Activated T-helper 2 cell treated with anti-CD3 and anti-CD28 coated beads, Interferon-gamma antibody, Interleukin-2, Interleukin-4, amounts not matched to agents 10 μg/mL and 5 μg/mL and 100 μg/mL, durations not matched to agents 14 hours and 24 hours and 36 hours (primary cell): ENCODE measurements at regions not wholly inside any gene's neighbourhood (a gene's known extent, or its start where the extent isn't known, plus 50 kb on each side); places are given as distances from the start of the nearest gene placed in this dataset.

Source experiments
- DNase-seq: peaks from one replicate; pipeline ENCODE4 v3.0.0; 2021; ENCODE audit warnings: low spot score
- H3K27ac Mint-ChIP-seq: one replicate; pipeline ENCODE4 v1.8.0; 2021; ENCODE audit warnings: mixed read lengths
- H3K27me3 Mint-ChIP-seq: one replicate; pipeline ENCODE4 v1.8.0; 2021; ENCODE audit warnings: low read depth, mixed read lengths
- H3K36me3 Mint-ChIP-seq: one replicate; pipeline ENCODE4 v1.8.0; 2021; ENCODE audit warnings: low read depth, mixed read lengths
- H3K4me1 Mint-ChIP-seq: one replicate; pipeline ENCODE4 v1.8.0; 2021; ENCODE audit warnings: low read depth, mixed read lengths
- H3K4me3 Mint-ChIP-seq: one replicate; pipeline ENCODE4 v1.8.0; 2021; ENCODE audit warnings: low read depth, mild to moderate bottlenecking, moderate library complexity, mixed read lengths
- H3K9me3 Mint-ChIP-seq: one replicate; pipeline ENCODE4 v1.8.0; 2021; ENCODE audit warnings: mixed read lengths
- intact Hi-C: fragments of 100-400 bp; cut with micrococcal nuclease; formaldehyde crosslinking; loops from one replicate; pipeline ENCODE4 v1.15.1; 2023

DNA sequence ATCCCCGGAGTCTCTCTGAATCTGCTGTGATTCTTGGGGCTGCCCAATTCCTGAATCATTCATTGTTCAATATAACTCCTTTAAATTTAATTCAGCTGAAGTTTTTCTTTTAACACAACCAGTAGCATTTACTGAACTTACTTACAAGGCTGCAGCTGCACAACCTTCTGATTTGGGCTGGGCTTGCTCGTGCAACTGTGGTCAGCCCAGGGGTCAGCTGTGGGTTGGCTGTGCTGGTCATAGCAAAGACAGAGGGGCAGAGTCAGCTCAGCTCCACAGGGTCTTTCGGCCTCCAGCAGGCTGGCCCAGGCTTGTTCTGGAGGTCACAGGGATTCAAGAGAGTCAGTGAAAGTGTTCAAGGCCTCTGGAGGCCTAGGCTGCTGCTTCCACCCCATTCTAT is 186.1 kb downstream of the MATN1 start:
- Mint-ChIP-seq H3K27ac (no peak overlapping the region), H3K27me3 (peaks cover 7% of the 10 kb centered on the region), H3K9me3 (no peaks in the 10 kb centered on the region), H3K36me3 (no peaks in the 10 kb centered on the region), H3K4me3 (no peak overlapping the region), H3K4me1 (no peaks in the 10 kb centered on the region)
- intact Hi-C loops = no loop called here
- no peak for DNase-seq

DNA sequence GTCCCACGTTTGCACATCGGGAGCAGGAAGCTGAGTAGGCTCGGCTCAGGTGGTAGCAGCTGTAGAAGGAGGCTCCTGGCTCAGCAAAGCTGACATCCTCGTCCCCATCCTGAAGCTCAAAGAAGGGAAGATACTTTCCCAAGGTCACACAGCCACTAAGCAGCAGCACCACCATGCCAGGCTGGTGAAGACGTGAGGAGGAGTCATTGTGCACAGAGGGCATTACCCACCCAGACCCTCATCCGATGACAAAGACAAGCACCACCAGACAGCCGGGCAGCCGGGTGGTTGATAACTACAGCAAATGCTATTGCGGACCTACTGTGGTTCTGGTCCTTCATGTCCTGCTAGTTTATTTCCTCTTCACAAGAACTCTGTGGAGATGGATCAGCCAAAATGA is 186.9 kb downstream of the MATN1 start:
- Mint-ChIP-seq H3K9me3 (no peaks in the 10 kb centered on the region), H3K27ac (no peak overlapping the region), H3K36me3 (no peaks in the 10 kb centered on the region), H3K27me3 (peaks cover 7% of the 10 kb centered on the region), H3K4me3 (no peak overlapping the region), H3K4me1 (no peaks in the 10 kb centered on the region)
- intact Hi-C loops = no loop called here
- no peak for DNase-seq

DNA sequence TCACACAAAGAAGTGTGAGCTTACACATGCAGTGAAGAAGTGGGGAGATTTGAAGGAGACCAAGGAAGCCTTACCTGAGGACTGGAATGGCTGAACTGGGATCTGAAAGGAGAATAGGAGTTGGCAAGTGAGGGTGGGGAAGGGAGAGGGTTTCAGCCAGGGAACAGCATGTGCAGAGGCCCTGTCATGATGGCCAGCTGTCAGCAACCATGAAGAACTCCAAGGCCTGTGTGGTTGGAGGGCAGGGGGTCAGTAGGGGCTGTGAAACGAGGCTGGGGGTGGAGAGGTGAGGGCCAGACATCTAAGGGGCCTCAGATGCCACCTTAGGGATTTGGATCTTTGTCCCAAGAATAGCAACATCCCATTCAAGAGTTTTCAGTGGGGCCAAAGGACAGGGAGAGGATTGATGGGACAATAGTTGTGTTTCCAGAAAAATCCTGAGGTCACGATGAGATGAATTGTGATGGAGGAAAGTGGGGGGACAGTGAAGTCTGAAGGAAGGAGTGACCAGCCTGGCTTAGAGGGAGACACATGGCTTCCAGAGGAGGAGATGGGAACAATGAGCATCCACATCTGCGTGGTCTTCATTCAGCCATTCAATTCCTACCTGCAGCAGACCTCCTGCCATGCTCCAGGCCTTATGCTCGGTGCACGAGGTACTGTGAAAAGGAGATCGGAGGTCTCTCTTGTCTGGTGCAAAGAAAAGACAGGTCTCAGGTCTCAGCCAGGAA is 187.6 kb downstream of the MATN1 start:
- Mint-ChIP-seq H3K36me3 (no peaks in the 10 kb centered on the region), H3K27ac (no peak overlapping the region), H3K4me3 (no peak overlapping the region), H3K4me1 (no peaks in the 10 kb centered on the region), H3K27me3 (peaks cover 9% of the 10 kb centered on the region), H3K9me3 (no peaks in the 10 kb centered on the region)
- DNase-seq = no peak
- intact Hi-C loops = no loop called here

DNA sequence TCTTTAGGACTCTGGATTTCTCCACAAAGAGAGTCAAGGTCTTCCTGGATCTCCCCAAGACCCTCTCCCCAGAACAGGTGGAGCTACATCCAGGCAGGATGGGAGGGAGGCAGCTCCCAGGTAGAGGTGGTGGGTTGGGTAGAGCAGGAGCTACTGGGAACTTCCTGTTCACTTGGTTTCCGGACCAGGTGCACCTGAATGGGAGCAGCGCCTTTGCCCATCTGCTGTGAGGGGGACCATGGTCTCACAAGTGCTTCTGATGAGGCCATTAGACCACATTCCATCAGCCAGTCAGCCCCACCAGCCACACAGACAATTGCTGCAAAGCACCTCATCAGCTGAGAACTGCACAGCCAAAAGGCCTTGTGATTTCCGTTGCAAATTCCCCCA is 188.8 kb downstream of the MATN1 start:
- no peaks in the 10 kb centered on the region for H3K36me3 Mint-ChIP-seq
- intact Hi-C loops = no loop called here
- DNase-seq = no peak

DNA sequence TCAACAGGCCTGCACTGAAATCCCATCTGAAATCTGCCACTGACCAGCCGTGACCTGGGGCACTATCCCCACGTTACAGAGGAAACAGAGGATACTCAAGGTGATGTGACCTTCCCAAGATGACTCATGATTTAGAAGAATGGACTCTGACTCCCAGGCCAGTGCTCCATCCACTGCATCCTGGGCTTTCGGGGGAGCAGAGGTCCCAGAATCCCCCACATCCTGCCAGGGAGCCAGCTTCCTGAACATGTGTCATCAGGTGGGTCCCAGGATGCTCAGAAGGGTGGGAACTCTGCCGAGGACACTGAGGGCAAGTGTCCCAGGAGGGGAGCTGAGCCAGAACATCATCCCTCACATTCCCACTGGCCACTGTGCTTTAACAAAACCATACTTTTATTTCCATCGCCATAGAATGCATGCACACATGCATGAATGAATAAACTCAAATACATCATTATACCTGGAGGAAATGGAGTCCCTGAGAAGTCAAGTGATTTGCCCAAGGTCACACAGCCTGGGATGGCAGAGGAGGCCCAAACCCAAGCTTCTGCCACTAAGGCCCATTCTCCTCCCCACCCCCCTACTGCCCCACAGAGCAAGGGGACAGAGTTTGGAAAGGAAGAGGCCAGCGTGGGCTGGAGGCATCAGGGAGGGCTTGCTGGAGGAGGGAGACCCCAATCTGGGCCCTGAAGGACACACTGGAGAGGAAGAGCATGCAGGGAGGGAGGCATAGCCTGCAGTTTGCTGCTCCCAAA is 189.4 kb downstream of the MATN1 start:
- no peak overlapping the region for H3K27ac Mint-ChIP-seq
- H3K4me3 Mint-ChIP-seq = no peak overlapping the region
- DNase-seq = no peak
- intact Hi-C loops = no loop called here
- H3K4me1 Mint-ChIP-seq = no peaks in the 10 kb centered on the region
- peaks cover 9% of the 10 kb centered on the region for H3K27me3 Mint-ChIP-seq
- H3K9me3 Mint-ChIP-seq = no peaks in the 10 kb centered on the region
- H3K36me3 Mint-ChIP-seq = no peaks in the 10 kb centered on the region

More for the DNA sequence above, 188.8 kb downstream of the MATN1 start:
- no peaks in the 10 kb centered on the region for H3K4me1 Mint-ChIP-seq
- H3K9me3 Mint-ChIP-seq = no peaks in the 10 kb centered on the region
- H3K4me3 Mint-ChIP-seq = no peak overlapping the region
- H3K27me3 Mint-ChIP-seq = peaks cover 9% of the 10 kb centered on the region
- H3K27ac Mint-ChIP-seq = no peak overlapping the region

DNA sequence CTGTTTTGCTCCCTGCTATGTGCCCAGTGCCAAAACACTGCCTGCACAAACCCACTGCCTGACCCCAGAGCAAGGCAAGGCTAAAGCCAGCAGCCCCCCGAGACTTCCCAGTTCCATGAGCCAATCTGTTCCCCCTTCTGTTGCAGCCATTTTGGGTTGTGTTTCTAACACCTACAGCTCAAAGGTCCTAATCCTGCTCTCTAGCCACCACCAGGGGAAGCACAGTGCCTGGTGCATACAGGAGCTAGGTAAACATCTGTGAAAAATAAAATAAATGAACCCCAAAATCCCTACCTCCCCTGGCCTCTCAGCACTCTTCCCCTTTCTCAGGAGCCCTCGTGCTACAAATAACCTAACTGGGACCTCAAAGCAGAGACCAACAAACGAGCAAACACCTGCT is 190.2 kb downstream of the MATN1 start:
- Mint-ChIP-seq H3K9me3 (no peaks in the 10 kb centered on the region), H3K27me3 (peaks cover 9% of the 10 kb centered on the region), H3K36me3 (no peaks in the 10 kb centered on the region), H3K27ac (no peak overlapping the region), H3K4me3 (no peak overlapping the region), H3K4me1 (no peaks in the 10 kb centered on the region)
- intact Hi-C loops = no loop called here
- no peak for DNase-seq

DNA sequence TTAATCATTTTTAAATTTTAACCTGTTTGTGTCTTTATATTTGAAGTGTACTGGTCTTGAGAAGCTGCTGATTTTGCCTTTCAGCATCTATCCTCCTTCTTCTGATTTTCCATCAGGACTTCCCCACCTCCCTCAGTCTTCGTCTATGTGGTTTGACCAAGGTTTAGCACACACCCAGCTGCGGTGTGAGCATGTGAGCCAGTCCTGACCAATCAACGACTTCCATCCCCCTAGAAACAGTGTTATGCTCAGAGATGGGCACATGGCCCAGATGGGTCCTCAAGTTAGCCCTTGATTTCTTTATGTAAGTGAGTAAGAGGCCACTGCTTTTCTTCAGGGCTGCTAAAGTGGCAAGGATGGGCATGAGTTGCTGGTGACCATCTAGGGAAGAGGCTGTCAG is 190.8 kb downstream of the MATN1 start:
- DNase-seq = no peak
- Mint-ChIP-seq H3K27ac (no peak overlapping the region), H3K27me3 (peaks cover 9% of the 10 kb centered on the region), H3K4me1 (no peaks in the 10 kb centered on the region), H3K36me3 (no peaks in the 10 kb centered on the region), H3K4me3 (no peak overlapping the region), H3K9me3 (no peaks in the 10 kb centered on the region)
- intact Hi-C loops = no loop called here

DNA sequence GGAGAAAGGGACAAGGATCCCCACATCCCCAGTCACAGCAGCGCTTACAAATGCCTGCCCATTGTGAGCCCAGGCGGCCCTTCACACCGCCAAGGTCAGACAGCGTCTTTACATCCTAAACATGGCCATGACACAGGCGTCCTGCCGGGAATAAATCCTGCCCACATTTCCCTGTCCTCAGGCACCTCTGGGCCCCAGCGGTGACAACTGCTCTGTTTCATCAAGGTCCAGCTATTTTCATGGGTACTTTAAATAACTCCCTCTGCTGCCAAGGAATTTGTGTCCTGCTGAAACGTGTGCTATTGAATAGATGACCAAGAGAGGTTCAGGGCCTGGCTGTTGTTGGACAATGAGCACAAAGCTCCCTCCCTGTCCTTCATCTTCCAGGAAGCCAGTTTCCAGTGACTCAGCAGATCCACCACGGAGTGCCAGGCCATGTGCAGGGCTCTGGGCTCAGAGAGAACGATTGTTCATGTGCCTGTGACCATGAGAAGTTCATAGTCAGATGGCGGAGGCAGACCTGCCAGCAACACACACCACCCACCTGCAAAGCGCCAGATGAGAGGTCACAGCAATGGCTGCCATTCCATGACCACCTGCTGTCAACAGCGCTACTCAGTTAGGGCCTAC is 195.8 kb downstream of the MATN1 start:
- no peak overlapping the region for H3K4me3 Mint-ChIP-seq
- peaks cover 3% of the 10 kb centered on the region for H3K27me3 Mint-ChIP-seq
- H3K4me1 Mint-ChIP-seq = no peaks in the 10 kb centered on the region
- no peaks in the 10 kb centered on the region for H3K9me3 Mint-ChIP-seq
- intact Hi-C loops = no loop called here
- no peak overlapping the region for H3K27ac Mint-ChIP-seq
- DNase-seq = no peak
- no peaks in the 10 kb centered on the region for H3K36me3 Mint-ChIP-seq

DNA sequence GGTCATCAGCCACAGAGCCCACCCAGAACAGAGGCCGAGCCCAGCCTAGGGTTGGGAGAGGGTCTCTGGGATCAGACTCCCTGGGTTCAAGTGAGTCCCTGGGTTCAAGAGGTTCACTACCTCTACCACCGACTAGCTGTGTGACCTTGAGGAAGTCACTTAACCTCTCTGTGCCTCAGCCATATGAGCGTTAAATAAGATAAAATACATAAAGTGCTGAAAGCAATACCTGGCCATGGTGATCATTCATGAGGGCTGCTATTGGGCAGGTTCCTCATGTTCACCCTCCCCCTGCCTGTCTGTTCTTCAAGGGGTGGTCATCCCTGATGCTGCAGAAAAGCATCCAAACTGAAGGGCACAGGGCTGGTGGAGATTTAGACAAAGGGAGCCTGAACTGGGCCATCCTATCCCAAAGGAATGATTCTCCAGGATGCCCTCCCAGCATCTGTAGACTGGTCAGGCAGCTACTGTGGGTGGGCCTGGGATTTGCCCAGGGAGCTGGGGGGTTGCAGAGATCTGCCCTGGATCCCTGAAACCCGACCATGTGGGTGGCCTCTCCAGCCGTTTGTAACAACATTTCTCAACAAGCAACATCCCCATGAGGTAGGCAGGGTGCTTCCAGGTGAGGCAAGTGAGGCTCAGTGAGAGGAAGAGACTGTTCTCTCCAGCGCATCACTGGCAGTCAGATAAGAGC is 196.6 kb downstream of the MATN1 start:
- no peak overlapping the region for H3K27ac Mint-ChIP-seq
- DNase-seq = no peak

DNA sequence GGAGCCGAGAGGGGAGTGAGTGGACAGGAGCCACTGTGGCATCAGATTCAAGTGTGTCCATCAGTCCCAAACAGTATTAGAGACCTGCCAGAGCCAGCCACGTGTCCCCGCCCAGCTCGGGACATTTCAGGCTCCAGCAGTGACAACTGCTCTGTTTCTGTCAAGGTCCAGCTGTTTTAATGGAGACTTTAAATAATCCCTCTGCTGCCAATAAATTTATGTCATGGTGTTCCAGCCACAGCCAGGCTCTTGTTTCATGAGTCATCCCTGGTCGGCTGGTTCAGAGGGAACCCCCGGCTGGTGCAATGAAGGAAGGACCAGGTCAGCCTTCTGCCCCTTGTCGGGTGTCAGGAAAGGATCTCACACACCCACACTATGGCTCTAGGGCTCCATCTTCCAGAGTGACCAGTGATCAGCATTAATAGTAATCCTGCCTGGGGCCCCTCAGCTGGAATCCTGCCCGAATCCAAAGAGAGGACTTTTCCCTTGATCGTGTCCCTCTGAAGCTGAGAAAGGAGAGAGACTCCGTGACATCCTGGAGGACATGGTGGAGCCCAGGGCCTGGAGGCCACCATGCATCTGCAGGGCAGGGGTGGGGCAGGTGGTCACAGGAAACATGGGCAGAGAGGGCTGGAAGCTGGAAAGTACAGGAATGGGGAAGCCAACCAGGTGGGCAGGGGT is 197.3 kb downstream of the MATN1 start:
- Mint-ChIP-seq H3K27me3 (no peaks in the 10 kb centered on the region), H3K36me3 (no peaks in the 10 kb centered on the region), H3K27ac (no peak overlapping the region), H3K4me3 (no peak overlapping the region), H3K4me1 (no peaks in the 10 kb centered on the region), H3K9me3 (no peaks in the 10 kb centered on the region)
- no peak for DNase-seq
- intact Hi-C loops = no loop called here

More for the DNA sequence above, 196.6 kb downstream of the MATN1 start:
- H3K27me3 Mint-ChIP-seq = peaks cover 2% of the 10 kb centered on the region
- H3K36me3 Mint-ChIP-seq = no peaks in the 10 kb centered on the region
- no peak overlapping the region for H3K4me3 Mint-ChIP-seq
- intact Hi-C loops = no loop called here
- H3K4me1 Mint-ChIP-seq = no peaks in the 10 kb centered on the region
- H3K9me3 Mint-ChIP-seq = no peaks in the 10 kb centered on the region

DNA sequence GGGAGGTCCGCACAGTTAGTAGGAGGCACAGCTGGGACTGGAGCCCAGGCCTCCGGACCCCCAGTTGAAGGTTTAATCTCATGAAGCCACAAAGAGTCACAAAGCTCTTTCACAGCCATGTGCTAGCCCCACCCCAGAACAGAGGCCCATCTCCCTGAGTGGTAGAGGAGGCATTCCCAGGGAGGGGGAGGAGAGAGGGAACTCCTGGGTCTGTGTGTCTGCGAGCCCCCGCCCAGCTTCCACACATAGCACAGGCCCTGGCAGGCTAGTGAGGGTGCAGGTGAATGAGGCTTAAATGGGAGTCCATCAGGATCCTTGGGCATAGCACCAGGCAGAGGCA is 197.8 kb downstream of the MATN1 start:
- H3K4me3 Mint-ChIP-seq = no peak overlapping the region

DNA sequence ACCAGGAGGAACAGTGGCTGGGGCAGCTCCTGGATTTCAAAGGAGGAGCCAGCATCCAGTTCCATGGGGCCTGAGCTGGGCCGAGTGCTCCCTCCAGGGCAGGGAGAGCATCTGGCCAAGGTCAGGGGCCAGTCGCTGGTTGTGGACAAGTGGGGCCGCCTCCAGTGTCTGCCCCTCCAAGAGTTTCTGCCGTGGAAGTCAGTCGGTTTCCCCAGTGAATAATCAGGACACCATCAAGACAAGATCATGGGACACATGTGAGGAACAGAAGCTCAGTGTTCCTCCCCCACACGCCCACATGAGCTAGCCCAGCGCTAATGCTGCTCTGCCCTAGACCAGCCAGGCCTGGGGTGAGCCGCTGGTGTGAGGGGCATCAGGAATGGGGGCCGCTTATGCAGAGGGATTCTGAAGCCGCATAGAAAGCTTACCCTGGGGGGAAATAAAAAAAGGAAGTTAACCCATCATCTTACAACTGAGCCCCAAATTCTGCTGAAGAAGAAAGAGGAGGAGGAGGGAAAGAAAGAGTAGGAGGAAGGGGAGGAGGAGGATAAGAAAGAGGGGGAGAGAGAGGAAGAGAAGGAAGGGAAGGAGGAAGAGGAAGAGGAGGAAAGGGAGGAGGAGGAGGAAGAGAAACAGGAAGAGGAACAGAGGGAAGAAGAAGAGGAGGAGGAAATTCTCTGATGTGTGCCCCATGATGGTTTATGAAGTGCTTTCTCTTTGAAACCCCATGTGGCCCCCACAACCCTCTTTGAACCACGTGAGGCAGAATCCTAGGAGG is 198.4 kb downstream of the MATN1 start:
- intact Hi-C loops = no loop called here
- Mint-ChIP-seq H3K9me3 (no peaks in the 10 kb centered on the region), H3K36me3 (no peaks in the 10 kb centered on the region), H3K4me1 (no peaks in the 10 kb centered on the region), H3K27ac (no peak overlapping the region), H3K27me3 (no peaks in the 10 kb centered on the region), H3K4me3 (no peak overlapping the region)
- DNase-seq = no peak

More for the DNA sequence above, 197.8 kb downstream of the MATN1 start:
- Mint-ChIP-seq H3K36me3 (no peaks in the 10 kb centered on the region), H3K27me3 (no peaks in the 10 kb centered on the region), H3K9me3 (no peaks in the 10 kb centered on the region), H3K27ac (no peak overlapping the region), H3K4me1 (no peaks in the 10 kb centered on the region)
- intact Hi-C loops = no loop called here
- no peak for DNase-seq
